ENCODE measurements at regions not wholly inside any gene's neighbourhood (a gene's known extent, or its start where the extent isn't known, plus 50 kb on each side); places are given as distances from the start of the nearest gene placed in this dataset.

DNA sequence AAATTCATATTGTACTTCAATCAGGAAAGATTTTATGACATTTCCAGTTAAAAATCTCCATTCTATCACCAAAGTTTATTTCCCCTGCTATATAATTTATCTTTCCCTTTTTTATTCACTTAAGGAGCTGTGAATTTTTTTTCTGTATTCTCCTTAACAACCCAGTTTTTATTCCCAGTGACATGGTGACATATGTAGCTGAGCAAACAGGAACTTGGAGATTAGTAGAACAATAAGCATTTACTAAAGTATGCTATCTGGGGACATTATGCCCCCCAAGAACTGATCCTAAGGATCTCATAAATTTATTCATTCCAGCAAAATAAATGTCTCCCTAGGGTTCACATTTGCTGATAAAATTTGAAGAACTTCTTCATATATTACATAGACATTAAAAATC, 1044.0 kb upstream of the CDH6 start:
- no peak overlapping the region for H2BK15ac ChIP-seq (ENCODE audit: low read length)
- H4K20me1 ChIP-seq (replicated peaks in 1 of 2; ENCODE audit: control insufficient read depth in 1 of 2, insufficient read depth in 2 of 2, low read length in 2 of 2) = no peaks in the 10 kb centered on the region
- no peak for DNase-seq (ENCODE audit: low read depth in 1 of 2, low spot score in 2 of 2)
- no peak overlapping the region for H2BK20ac ChIP-seq (ENCODE audit: low read length)
- ChIA-PET POLR2A (ENCODE audit: partially characterized antibody) (no interaction called here), CTCF (ENCODE audit: partially characterized antibody) (no interaction called here)
- H3K14ac ChIP-seq (ENCODE audit: insufficient read length) = no peak overlapping the region
- no peaks in the 10 kb centered on the region for H3K4me1 ChIP-seq (replicated peaks in 1 of 4; ENCODE audit: control insufficient read depth in 3 of 4, insufficient read depth in 4 of 4, low read length in 3 of 4)
- H3K56ac ChIP-seq (replicated peaks; ENCODE audit: insufficient read length, low read depth, low read length) = no peak overlapping the region
- H2AFZ ChIP-seq (ENCODE audit: low read length) = no peak overlapping the region
- no peaks in the 10 kb centered on the region for H3K79me1 ChIP-seq (ENCODE audit: low read depth, low read length)
- no peaks in the 10 kb centered on the region for H3K79me2 ChIP-seq (ENCODE audit: control insufficient read depth in 1 of 2, insufficient read depth in 2 of 2, low read length in 2 of 2)
- H3K27ac ChIP-seq (ENCODE audit: low read depth, low read length) = no peak overlapping the region
- H3K18ac ChIP-seq (ENCODE audit: extremely low read depth, low read length) = no peak overlapping the region
- H3K23me2 ChIP-seq (ENCODE audit: low read depth, low read length) = no peaks in the 10 kb centered on the region
- H2BK120ac ChIP-seq (replicated peaks; ENCODE audit: low read depth, low read length) = no peak overlapping the region
- no peak overlapping the region for H4K5ac ChIP-seq (ENCODE audit: insufficient read length, low read depth, low read length)
- no peak for FAIRE-seq
- H4K8ac ChIP-seq (ENCODE audit: extremely low read depth, insufficient read depth, low read length) = no peak overlapping the region
- no peaks in the 10 kb centered on the region for H3K36me3 ChIP-seq (ENCODE audit: control insufficient read depth in 2 of 4, insufficient read depth in 4 of 4, low read length in 3 of 4)
- H2BK5ac ChIP-seq (ENCODE audit: low read depth, low read length) = no peak overlapping the region
- no peak overlapping the region for H2BK12ac ChIP-seq (ENCODE audit: low read depth, low read length)
- H3K4ac ChIP-seq (replicated peaks; ENCODE audit: insufficient read length, low read depth, low read length) = no peak overlapping the region
- no peak overlapping the region for H3K9ac ChIP-seq (replicated peaks in 1 of 4; ENCODE audit: extremely low read depth in 1 of 4, low read depth in 3 of 4, low read length in 3 of 4)
- H3K4me3 ChIP-seq (ENCODE audit: extremely low read depth in 1 of 4, insufficient read depth in 2 of 4, low read depth in 3 of 4, low read length in 4 of 4) = no peak overlapping the region
- H2AK5ac ChIP-seq (ENCODE audit: low read depth, low read length) = no peak overlapping the region
- H3K4me2 ChIP-seq (ENCODE audit: insufficient read depth in 1 of 2, low read depth in 2 of 2, low read length in 2 of 2) = no peak overlapping the region
- H3K27me3 ChIP-seq (replicated peaks in 1 of 4; ENCODE audit: control insufficient read depth in 3 of 4, extremely low read depth in 1 of 4, insufficient read depth in 3 of 4, low read length in 3 of 4) = no peaks in the 10 kb centered on the region
- no peak overlapping the region for H3K23ac ChIP-seq (ENCODE audit: insufficient read length)
- H4K91ac ChIP-seq (replicated peaks; ENCODE audit: insufficient read length, low read length) = no peak overlapping the region
- peaks cover 0 to 6% of the 10 kb centered on the region in 2 experiments; a peak in 2 of 4 replicates for H3K9me3 ChIP-seq (ENCODE audit: insufficient read depth in 2 of 2, low read depth in 1 of 2, low read length in 1 of 2)
- TF ChIP-seq SRF (IDR thresholded peaks at IDR 0.05; ENCODE audit: low read depth, low read length) = no peak
- no peak for TF ChIP-seq SP2 (IDR thresholded peaks at IDR 0.05; ENCODE audit: low read length)
- no peak for TF ChIP-seq TEAD4 (IDR thresholded peaks at IDR 0.05; ENCODE audit: low read depth, low read length)
- TF ChIP-seq, protein P1, sequence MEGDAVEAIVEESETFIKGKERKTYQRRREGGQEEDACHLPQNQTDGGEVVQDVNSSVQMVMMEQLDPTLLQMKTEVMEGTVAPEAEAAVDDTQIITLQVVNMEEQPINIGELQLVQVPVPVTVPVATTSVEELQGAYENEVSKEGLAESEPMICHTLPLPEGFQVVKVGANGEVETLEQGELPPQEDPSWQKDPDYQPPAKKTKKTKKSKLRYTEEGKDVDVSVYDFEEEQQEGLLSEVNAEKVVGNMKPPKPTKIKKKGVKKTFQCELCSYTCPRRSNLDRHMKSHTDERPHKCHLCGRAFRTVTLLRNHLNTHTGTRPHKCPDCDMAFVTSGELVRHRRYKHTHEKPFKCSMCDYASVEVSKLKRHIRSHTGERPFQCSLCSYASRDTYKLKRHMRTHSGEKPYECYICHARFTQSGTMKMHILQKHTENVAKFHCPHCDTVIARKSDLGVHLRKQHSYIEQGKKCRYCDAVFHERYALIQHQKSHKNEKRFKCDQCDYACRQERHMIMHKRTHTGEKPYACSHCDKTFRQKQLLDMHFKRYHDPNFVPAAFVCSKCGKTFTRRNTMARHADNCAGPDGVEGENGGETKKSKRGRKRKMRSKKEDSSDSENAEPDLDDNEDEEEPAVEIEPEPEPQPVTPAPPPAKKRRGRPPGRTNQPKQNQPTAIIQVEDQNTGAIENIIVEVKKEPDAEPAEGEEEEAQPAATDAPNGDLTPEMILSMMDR (IDR thresholded peaks at IDR 0.05; ENCODE audit: control extremely low read depth in 1 of 3, insufficient read depth in 1 of 3, low read depth in 1 of 3, low read length in 3 of 3) = no peak
- TF ChIP-seq CBX5 (IDR thresholded peaks at IDR 0.05; ENCODE audit: low read depth, low read length) = no peak
- no peak for TF ChIP-seq PHF8 (conservative IDR thresholded peaks at IDR 0.05; ENCODE audit: low read depth, low read length)
- TF ChIP-seq CEBPB (IDR thresholded peaks at IDR 0.05; ENCODE audit: low read depth, low read length) = no peak
- no peak for TF ChIP-seq MAFK (IDR thresholded peaks at IDR 0.05; ENCODE audit: low read depth, low read length)
- TF ChIP-seq GABPA (IDR thresholded peaks at IDR 0.05; ENCODE audit: borderline replicate concordance, insufficient read depth, low read length) = no peak
- no peak for TF ChIP-seq ASH2L (IDR thresholded peaks at IDR 0.05; ENCODE audit: low read length)
- no peak for TF ChIP-seq KDM5A (IDR thresholded peaks at IDR 0.05; ENCODE audit: low read length)
- TF ChIP-seq, protein P2, sequence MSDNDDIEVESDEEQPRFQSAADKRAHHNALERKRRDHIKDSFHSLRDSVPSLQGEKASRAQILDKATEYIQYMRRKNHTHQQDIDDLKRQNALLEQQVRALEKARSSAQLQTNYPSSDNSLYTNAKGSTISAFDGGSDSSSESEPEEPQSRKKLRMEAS (IDR thresholded peaks at IDR 0.05) = no peak
- TF ChIP-seq CHD1 (IDR thresholded peaks at IDR 0.05; ENCODE audit: low read depth, low read length) = no peak
- no peak for TF ChIP-seq ZNF274 (IDR thresholded peaks at IDR 0.05; ENCODE audit: borderline replicate concordance, extremely low read depth, low read length)
- no peak for TF ChIP-seq POLR2AphosphoS5 (IDR thresholded peaks at IDR 0.05; ENCODE audit: low read depth, low read length)

Data from H1 (cell line).